ENCODE measurements at regions not wholly inside any gene's neighbourhood (a gene's known extent, or its start where the extent isn't known, plus 50 kb on each side); places are given as distances from the start of the nearest gene placed in this dataset.

DNA sequence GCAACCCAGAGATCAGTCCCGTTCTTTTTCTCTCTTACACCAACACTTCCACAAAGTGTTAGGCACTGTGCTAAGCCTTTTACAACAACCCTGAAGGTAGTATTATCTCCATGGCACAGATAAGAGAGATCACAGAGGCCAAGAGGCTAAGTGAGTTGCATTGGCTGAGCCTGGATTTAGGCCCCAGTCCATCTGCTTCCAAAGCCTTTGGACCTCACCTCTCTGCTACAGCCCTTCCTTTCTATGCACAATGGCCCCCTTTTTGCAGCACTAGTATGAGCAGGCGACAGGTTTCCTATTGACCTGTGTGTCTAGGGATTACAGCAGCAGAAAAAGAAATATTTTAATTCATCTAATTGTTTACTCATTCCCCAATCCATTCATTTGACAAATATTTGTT lies 76.2 kb downstream of the CRYGS start:
- ATAC-seq = no peak
- H3K27me3 ChIP-seq = no peaks in the 10 kb centered on the region
- no peaks in the 10 kb centered on the region for H3K9me3 ChIP-seq
- 63% methylated on average over 2 of the region's 2 CpGs for WGBS (ENCODE audit: insufficient coverage, low coverage, low lambda C conversion rate, missing lambda C conversion rate)
- intact Hi-C loops (cut with DNase I) = no loop called here
- DNase-seq = no peak
- TF ChIP-seq, protein P1, sequence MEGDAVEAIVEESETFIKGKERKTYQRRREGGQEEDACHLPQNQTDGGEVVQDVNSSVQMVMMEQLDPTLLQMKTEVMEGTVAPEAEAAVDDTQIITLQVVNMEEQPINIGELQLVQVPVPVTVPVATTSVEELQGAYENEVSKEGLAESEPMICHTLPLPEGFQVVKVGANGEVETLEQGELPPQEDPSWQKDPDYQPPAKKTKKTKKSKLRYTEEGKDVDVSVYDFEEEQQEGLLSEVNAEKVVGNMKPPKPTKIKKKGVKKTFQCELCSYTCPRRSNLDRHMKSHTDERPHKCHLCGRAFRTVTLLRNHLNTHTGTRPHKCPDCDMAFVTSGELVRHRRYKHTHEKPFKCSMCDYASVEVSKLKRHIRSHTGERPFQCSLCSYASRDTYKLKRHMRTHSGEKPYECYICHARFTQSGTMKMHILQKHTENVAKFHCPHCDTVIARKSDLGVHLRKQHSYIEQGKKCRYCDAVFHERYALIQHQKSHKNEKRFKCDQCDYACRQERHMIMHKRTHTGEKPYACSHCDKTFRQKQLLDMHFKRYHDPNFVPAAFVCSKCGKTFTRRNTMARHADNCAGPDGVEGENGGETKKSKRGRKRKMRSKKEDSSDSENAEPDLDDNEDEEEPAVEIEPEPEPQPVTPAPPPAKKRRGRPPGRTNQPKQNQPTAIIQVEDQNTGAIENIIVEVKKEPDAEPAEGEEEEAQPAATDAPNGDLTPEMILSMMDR (IDR thresholded peaks at IDR 0.05) = no peak
- no peak for TF ChIP-seq POLR2A (IDR thresholded peaks at IDR 0.05)
- no peaks in the 10 kb centered on the region for H3K36me3 ChIP-seq
- H3K27ac ChIP-seq = no peak overlapping the region
- no peak overlapping the region for H3K4me3 ChIP-seq
- H3K4me1 ChIP-seq = no peaks in the 10 kb centered on the region

DNA sequence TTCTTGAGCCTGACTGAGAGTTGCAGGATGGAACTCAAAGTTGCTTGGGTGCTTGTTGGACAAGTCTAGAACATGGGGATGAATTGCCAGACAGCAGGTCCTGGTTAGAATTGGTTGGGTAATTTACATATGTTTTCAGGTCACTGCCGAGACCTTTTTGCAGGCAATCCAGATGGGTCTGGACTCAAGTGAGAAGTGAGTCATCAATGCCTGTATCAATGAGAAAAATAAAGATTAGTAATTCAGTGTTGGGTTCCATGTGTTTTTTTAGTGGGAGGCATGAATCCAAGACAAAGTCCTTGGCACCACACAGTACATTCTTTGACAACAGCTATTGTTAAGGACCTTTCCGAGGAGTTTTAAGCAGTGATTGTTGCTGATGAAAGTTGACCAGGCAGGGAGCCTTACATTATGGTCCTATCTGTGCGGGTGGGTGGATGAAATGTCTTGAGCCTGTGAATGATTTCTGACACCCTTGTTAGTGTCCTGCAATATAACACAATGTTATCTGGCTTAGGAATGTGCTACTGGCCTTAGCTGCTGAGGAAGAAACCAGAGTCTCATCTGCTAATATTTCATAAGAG lies 77.7 kb downstream of the CRYGS start:
- H3K4me1 ChIP-seq = no peaks in the 10 kb centered on the region
- TF ChIP-seq POLR2A (IDR thresholded peaks at IDR 0.05) = no peak
- TF ChIP-seq, protein P1 (IDR thresholded peaks at IDR 0.05) = no peak
- no peaks in the 10 kb centered on the region for H3K27me3 ChIP-seq
- intact Hi-C loops (cut with DNase I) = no loop called here
- no peak overlapping the region for H3K4me3 ChIP-seq
- H3K36me3 ChIP-seq = no peaks in the 10 kb centered on the region
- no peak for DNase-seq
- no peak overlapping the region for H3K27ac ChIP-seq
- H3K9me3 ChIP-seq = no peaks in the 10 kb centered on the region
- no peak for ATAC-seq
- 52% methylated on average over 3 of the region's 3 CpGs for WGBS (ENCODE audit: insufficient coverage, low coverage, low lambda C conversion rate, missing lambda C conversion rate)

DNA sequence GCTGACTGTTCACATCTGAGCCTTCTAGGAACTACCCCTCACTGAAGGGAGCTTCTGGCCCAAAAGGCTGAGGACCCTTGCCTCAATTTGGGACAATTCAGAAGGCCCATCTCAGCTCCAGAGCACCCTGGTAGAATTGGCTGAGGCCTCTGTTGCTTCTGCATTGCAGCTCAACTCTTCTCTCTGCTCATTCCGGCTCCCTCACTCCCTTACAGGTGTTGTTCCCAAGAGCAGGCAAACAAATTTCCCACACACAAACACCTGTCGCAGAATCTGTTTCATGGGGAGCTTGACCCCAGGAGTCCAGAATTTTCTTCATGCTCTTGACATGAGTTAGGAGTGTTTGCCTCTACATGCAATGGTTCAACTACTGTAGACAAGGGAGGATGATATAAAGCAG lies 78.7 kb downstream of the CRYGS start:
- no peak overlapping the region for H3K27ac ChIP-seq
- 100% methylated on average over 2 of the region's 2 CpGs for WGBS (ENCODE audit: insufficient coverage, low coverage, low lambda C conversion rate, missing lambda C conversion rate)
- intact Hi-C loops (cut with DNase I) = no loop called here
- no peaks in the 10 kb centered on the region for H3K4me1 ChIP-seq
- H3K36me3 ChIP-seq = no peaks in the 10 kb centered on the region
- H3K27me3 ChIP-seq = no peaks in the 10 kb centered on the region
- DNase-seq (no peak), ATAC-seq (no peak)
- H3K9me3 ChIP-seq = no peaks in the 10 kb centered on the region
- no peak overlapping the region for H3K4me3 ChIP-seq
- no peak for TF ChIP-seq POLR2A (IDR thresholded peaks at IDR 0.05)

DNA sequence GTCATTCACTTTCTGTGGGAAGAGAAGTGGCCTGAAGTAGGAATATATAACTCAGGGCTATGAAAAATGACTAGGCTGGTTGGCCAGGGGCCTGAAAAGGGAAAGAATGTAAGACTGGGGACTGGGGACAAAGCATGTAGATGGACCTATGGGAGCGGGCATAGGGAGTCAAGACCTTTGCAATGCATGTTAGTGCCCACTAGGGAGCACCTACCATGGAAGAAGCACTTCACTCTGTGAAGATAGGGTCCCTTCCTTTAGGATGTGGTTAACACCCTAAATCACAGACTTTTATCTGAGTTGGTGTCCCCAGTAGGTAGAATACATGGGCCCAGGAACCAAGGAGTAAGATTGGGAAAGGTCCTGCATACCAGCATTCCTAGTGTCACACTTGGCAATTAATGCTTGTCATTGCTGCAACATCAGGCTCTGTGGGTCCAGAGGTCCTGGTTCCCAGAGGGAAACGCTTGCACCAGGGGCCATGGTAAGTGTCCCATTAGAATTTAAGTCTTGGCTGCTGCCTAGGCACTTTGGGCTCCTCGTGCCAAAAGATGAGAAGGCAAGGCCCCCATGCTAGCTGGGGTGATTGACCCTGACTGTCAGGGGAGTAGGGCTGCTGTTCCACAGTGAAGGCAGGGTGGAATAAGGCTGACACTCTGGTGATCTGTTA lies 79.6 kb downstream of the CRYGS start:
- Histone ChIP-seq H3K27me3 (no peaks in the 10 kb centered on the region), H3K27ac (no peak overlapping the region), H3K4me1 (no peaks in the 10 kb centered on the region), H3K9me3 (no peaks in the 10 kb centered on the region), H3K4me3 (no peak overlapping the region), H3K36me3 (no peaks in the 10 kb centered on the region)
- TF ChIP-seq, protein P1 (IDR thresholded peaks at IDR 0.05) = no peak
- no peak for TF ChIP-seq POLR2A (IDR thresholded peaks at IDR 0.05)
- intact Hi-C loops (cut with DNase I) = no loop called here
- DNase-seq (no peak), ATAC-seq (peak in 1 of 4 donors; percentile 24)
- WGBS (ENCODE audit: insufficient coverage, low coverage, low lambda C conversion rate, missing lambda C conversion rate) = 60% methylated on average over 1 of the region's 3 CpGs

DNA sequence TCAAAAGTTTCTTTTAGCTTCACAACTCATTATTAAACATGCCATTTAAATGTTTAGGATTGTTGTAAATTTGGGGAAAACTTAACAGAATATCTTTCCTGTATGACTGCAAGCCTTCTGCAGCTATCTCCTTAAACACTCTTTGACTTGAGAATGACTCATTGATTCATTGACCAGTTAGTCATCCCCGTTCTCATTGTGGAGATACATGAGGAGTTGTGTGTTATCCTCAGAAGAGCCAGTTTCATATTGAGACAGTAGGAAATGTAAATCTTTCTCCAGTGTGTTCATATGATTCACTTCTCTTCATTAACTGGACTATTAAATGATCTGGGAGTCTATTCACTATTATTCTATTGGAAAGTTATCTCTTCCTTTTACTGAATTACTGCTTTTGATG lies 83.0 kb downstream of the CRYGS start:
- H3K27ac ChIP-seq = no peak overlapping the region
- ATAC-seq = no peak
- no peaks in the 10 kb centered on the region for H3K27me3 ChIP-seq
- H3K4me1 ChIP-seq = no peaks in the 10 kb centered on the region
- intact Hi-C loops (cut with DNase I) = no loop called here
- 78% methylated on average over 1 of the region's 1 CpG for WGBS (ENCODE audit: insufficient coverage, low coverage, low lambda C conversion rate, missing lambda C conversion rate)
- H3K36me3 ChIP-seq = no peaks in the 10 kb centered on the region
- DNase-seq = no peak
- TF ChIP-seq, protein P1 (IDR thresholded peaks at IDR 0.05) = no peak
- TF ChIP-seq POLR2A (IDR thresholded peaks at IDR 0.05) = no peak
- no peak overlapping the region for H3K4me3 ChIP-seq
- no peaks in the 10 kb centered on the region for H3K9me3 ChIP-seq
